Inflammatory macrophage (primary cell): ENCODE measurements at regions not wholly inside any gene's neighbourhood (a gene's known extent, or its start where the extent isn't known, plus 50 kb on each side); places are given as distances from the start of the nearest gene placed in this dataset.

Experiments
- DNase-seq, 2 donors: peaks; one replicate each; pipeline ENCODE4 v3.0.0-alpha.2; 2020 to 2022

- no peak for DNase-seq
Observed at GRCh38 chr2:145288650-145289496, 769.0 kb upstream of the ZEB2 start.

- no peak for DNase-seq
Observed at GRCh38 chr2:145287736-145288135, 767.8 kb upstream of the ZEB2 start.

- no peak for DNase-seq
Observed at GRCh38 chr2:145286716-145287275, 766.9 kb upstream of the ZEB2 start.

- DNase-seq, result no peak
Observed at GRCh38 chr2:145284551-145284950, 764.6 kb upstream of the ZEB2 start.

GRCh38 chr2:145283131-145283530 is 763.2 kb upstream of the ZEB2 start:
- no peak for DNase-seq

- DNase-seq, result no peak
Observed at GRCh38 chr2:145277922-145278321, 758.0 kb upstream of the ZEB2 start.

GRCh38 chr2:145273840-145274239 is 753.9 kb upstream of the ZEB2 start:
- DNase-seq, result no peak

GRCh38 chr2:145268931-145269330 is 749.0 kb upstream of the ZEB2 start:
- no peak for DNase-seq

- DNase-seq, result no peak
Observed at GRCh38 chr2:145267451-145267850, 747.5 kb upstream of the ZEB2 start.

GRCh38 chr2:145265244-145265643 is 745.3 kb upstream of the ZEB2 start:
- no peak for DNase-seq

- DNase-seq, result no peak
Observed at GRCh38 chr2:145260674-145261073, 740.8 kb upstream of the ZEB2 start.

GRCh38 chr2:145260081-145260480 is 740.2 kb upstream of the ZEB2 start:
- DNase-seq, result no peak

GRCh38 chr2:145258903-145259579 is 739.1 kb upstream of the ZEB2 start:
- DNase-seq, result peak; percentile 87 to 89

GRCh38 chr2:145257931-145258330 is 738.0 kb upstream of the ZEB2 start:
- DNase-seq, result no peak

GRCh38 chr2:145256551-145256950 is 736.6 kb upstream of the ZEB2 start:
- DNase-seq, result no peak

- DNase-seq, result no peak
Observed at GRCh38 chr2:145254291-145254690, 734.4 kb upstream of the ZEB2 start.

- DNase-seq, result no peak
Observed at GRCh38 chr2:145253492-145253891, 733.6 kb upstream of the ZEB2 start.

- DNase-seq, result no peak
Observed at GRCh38 chr2:145245268-145245870, 725.5 kb upstream of the ZEB2 start.

GRCh38 chr2:145235312-145235711 is 715.4 kb upstream of the ZEB2 start:
- peak; percentile 16 to 27 for DNase-seq

GRCh38 chr2:145230546-145230945 is 710.6 kb upstream of the ZEB2 start:
- DNase-seq, result no peak

- peak; percentile 17 to 31 for DNase-seq
Observed at GRCh38 chr2:145228506-145228905, 708.6 kb upstream of the ZEB2 start.

- peak; percentile 37 to 41 for DNase-seq
Observed at GRCh38 chr2:145226901-145227300, 707.0 kb upstream of the ZEB2 start.

- no peak for DNase-seq
Observed at GRCh38 chr2:145221516-145221915, 701.6 kb upstream of the ZEB2 start.
